Stimulated activated naive B cell treated with anti-CD40 and anti-IgM and Interleukin-4, amounts not matched to agents 10 μg/mL and 1 μg/mL and 100 μg/mL, for 72 hours (primary cell): ENCODE measurements at regions not wholly inside any gene's neighbourhood (a gene's known extent, or its start where the extent isn't known, plus 50 kb on each side); places are given as distances from the start of the nearest gene placed in this dataset.
"Not testable (repeated sequence)": the region's sequence is repeated elsewhere in the genome, so short reads cannot be mapped to it uniquely, and the experiment has no call there.

Experiments
- ATAC-seq, 2 donors: fragments of 150-1000 bp; cut with Tn5 transposase; replicated peaks; 2 replicates each; pipeline ENCODE4 v1.10.0; 2021; ENCODE audit warnings: moderate library complexity in 1 of 2
- DNase-seq: peaks from one replicate; pipeline ENCODE4 v3.0.0; 2021
- H3K27ac Mint-ChIP-seq: one replicate; pipeline ENCODE4 v1.8.0; 2022; ENCODE audit warnings: mild to moderate bottlenecking, mixed read lengths
- H3K27me3 Mint-ChIP-seq, 2 donors: one replicate each; pipeline ENCODE4 v1.8.0; 2022; ENCODE audit warnings: mixed read lengths in 2 of 2
- H3K36me3 Mint-ChIP-seq, 2 donors: one replicate each; pipeline ENCODE4 v1.8.0; 2022; ENCODE audit warnings: mixed read lengths in 2 of 2, mild to moderate bottlenecking in 1 of 2
- H3K4me1 Mint-ChIP-seq, 2 donors: one replicate each; pipeline ENCODE4 v1.8.0; 2022; ENCODE audit warnings: mixed read lengths in 2 of 2, mild to moderate bottlenecking in 1 of 2
- H3K4me3 Mint-ChIP-seq, 2 donors: one replicate each; pipeline ENCODE4 v1.8.0; 2022; ENCODE audit warnings: mild to moderate bottlenecking in 2 of 2, mixed read lengths in 2 of 2, moderate library complexity in 1 of 2
- H3K9me3 Mint-ChIP-seq, 2 donors: one replicate each; pipeline ENCODE4 v1.8.0; 2022; ENCODE audit warnings: mixed read lengths in 2 of 2, mild to moderate bottlenecking in 1 of 2

GRCh38 chr5:100641833-100642232, 106.7 kb downstream of the FAM174A start:
- Mint-ChIP-seq H3K4me3 (no peak overlapping the region), H3K27ac (no peak overlapping the region), H3K36me3 (no peaks in the 10 kb centered on the region), H3K27me3 (peaks cover 0 to 3% of the 10 kb centered on the region in 2 donors), H3K4me1 (no peaks in the 10 kb centered on the region), H3K9me3 (no peaks in the 10 kb centered on the region)
- DNase-seq (no peak), ATAC-seq (no peak)

GRCh38 chr5:100643473-100643872, 108.3 kb downstream of the FAM174A start:
- Mint-ChIP-seq H3K9me3 (no peaks in the 10 kb centered on the region), H3K4me1 (no peaks in the 10 kb centered on the region), H3K4me3 (no peak overlapping the region), H3K27ac (no peak overlapping the region), H3K27me3 (peaks cover 0 to 3% of the 10 kb centered on the region in 2 donors), H3K36me3 (no peaks in the 10 kb centered on the region)
- ATAC-seq (no peak), DNase-seq (no peak)

- H3K4me3 Mint-ChIP-seq, result no peak overlapping the region
- no peak for DNase-seq
- H3K9me3 Mint-ChIP-seq, result no peaks in the 10 kb centered on the region
- H3K27me3 Mint-ChIP-seq, result peaks cover 0 to 3% of the 10 kb centered on the region in 2 donors
- no peak for ATAC-seq
- H3K27ac Mint-ChIP-seq, result no peak overlapping the region
- H3K36me3 Mint-ChIP-seq, result no peaks in the 10 kb centered on the region
- H3K4me1 Mint-ChIP-seq, result no peaks in the 10 kb centered on the region
These were observed 109.0 kb downstream of the FAM174A start for GRCh38 chr5:100644185-100644584.

GRCh38 chr5:100644776-100645175, 109.6 kb downstream of the FAM174A start:
- no peaks in the 10 kb centered on the region for H3K9me3 Mint-ChIP-seq
- ATAC-seq (no peak), DNase-seq (no peak)
- no peaks in the 10 kb centered on the region for H3K4me1 Mint-ChIP-seq
- H3K27me3 Mint-ChIP-seq, result peaks cover 0 to 3% of the 10 kb centered on the region in 2 donors
- H3K4me3 Mint-ChIP-seq, result no peak overlapping the region
- no peaks in the 10 kb centered on the region for H3K36me3 Mint-ChIP-seq
- H3K27ac Mint-ChIP-seq, result no peak overlapping the region

GRCh38 chr5:100646011-100646410, 110.8 kb downstream of the FAM174A start:
- Mint-ChIP-seq H3K36me3 (no peaks in the 10 kb centered on the region), H3K27ac (no peak overlapping the region)
- no peak for ATAC-seq

GRCh38 chr5:100646691-100647090, 111.5 kb downstream of the FAM174A start:
- DNase-seq (no peak), ATAC-seq (no peak)
- Mint-ChIP-seq H3K36me3 (no peaks in the 10 kb centered on the region), H3K27me3 (no peaks in the 10 kb centered on the region), H3K27ac (no peak overlapping the region), H3K9me3 (no peaks in the 10 kb centered on the region), H3K4me3 (no peak overlapping the region), H3K4me1 (no peaks in the 10 kb centered on the region)

More at GRCh38 chr5:100646011-100646410, 110.8 kb downstream of the FAM174A start:
- Mint-ChIP-seq H3K4me3 (no peak overlapping the region), H3K9me3 (no peaks in the 10 kb centered on the region), H3K27me3 (peaks cover 0 to 3% of the 10 kb centered on the region in 2 donors), H3K4me1 (no peaks in the 10 kb centered on the region)
- no peak for DNase-seq

- no peaks in the 10 kb centered on the region for H3K27me3 Mint-ChIP-seq
- H3K36me3 Mint-ChIP-seq, result no peaks in the 10 kb centered on the region
- DNase-seq (no peak), ATAC-seq (no peak)
- no peaks in the 10 kb centered on the region for H3K9me3 Mint-ChIP-seq
- H3K4me3 Mint-ChIP-seq, result no peak overlapping the region
- H3K4me1 Mint-ChIP-seq, result no peaks in the 10 kb centered on the region
- H3K27ac Mint-ChIP-seq, result no peak overlapping the region
These were observed 112.5 kb downstream of the FAM174A start for GRCh38 chr5:100647461-100648230.

GRCh38 chr5:100654895-100655294, 119.7 kb downstream of the FAM174A start:
- H3K9me3 Mint-ChIP-seq, result no peaks in the 10 kb centered on the region
- H3K4me3 Mint-ChIP-seq, result no peak overlapping the region
- DNase-seq (no peak), ATAC-seq (no peak)
- no peaks in the 10 kb centered on the region for H3K27me3 Mint-ChIP-seq
- H3K4me1 Mint-ChIP-seq, result no peaks in the 10 kb centered on the region
- no peak overlapping the region for H3K27ac Mint-ChIP-seq
- no peaks in the 10 kb centered on the region for H3K36me3 Mint-ChIP-seq

GRCh38 chr5:100656771-100657170, 121.6 kb downstream of the FAM174A start:
- H3K9me3 Mint-ChIP-seq, H3K4me3 Mint-ChIP-seq, H3K36me3 Mint-ChIP-seq, DNase-seq, H3K27me3 Mint-ChIP-seq, ATAC-seq, H3K27ac Mint-ChIP-seq, H3K4me1 Mint-ChIP-seq: not testable (repeated sequence)

GRCh38 chr5:100659080-100659795, 124.1 kb downstream of the FAM174A start:
- Mint-ChIP-seq H3K9me3 (no peaks in the 10 kb centered on the region), H3K4me3 (no peak overlapping the region), H3K36me3 (no peaks in the 10 kb centered on the region), H3K27me3 (no peaks in the 10 kb centered on the region), H3K27ac (no peak overlapping the region), H3K4me1 (no peaks in the 10 kb centered on the region)
- DNase-seq (no peak), ATAC-seq (no peak)

GRCh38 chr5:100664140-100664539, 129.0 kb downstream of the FAM174A start:
- ATAC-seq, result no peak
- no peaks in the 10 kb centered on the region for H3K36me3 Mint-ChIP-seq
- no peak for DNase-seq

GRCh38 chr5:100667161-100667630, 132.0 kb downstream of the FAM174A start:
- H3K4me3 Mint-ChIP-seq, result no peak overlapping the region
- DNase-seq (no peak), ATAC-seq (no peak)
- no peaks in the 10 kb centered on the region for H3K36me3 Mint-ChIP-seq
- peaks cover 0 to 4% of the 10 kb centered on the region in 2 donors for H3K27me3 Mint-ChIP-seq
- peaks cover 2 to 5% of the 10 kb centered on the region in 2 donors for H3K4me1 Mint-ChIP-seq
- H3K27ac Mint-ChIP-seq, result no peak overlapping the region
- H3K9me3 Mint-ChIP-seq, result peaks cover 0 to 4% of the 10 kb centered on the region in 2 donors

More at GRCh38 chr5:100664140-100664539, 129.0 kb downstream of the FAM174A start:
- peaks cover 0 to 4% of the 10 kb centered on the region in 2 donors for H3K27me3 Mint-ChIP-seq
- H3K9me3 Mint-ChIP-seq, result no peaks in the 10 kb centered on the region
- H3K4me3 Mint-ChIP-seq, result no peak overlapping the region
- no peak overlapping the region for H3K27ac Mint-ChIP-seq
- H3K4me1 Mint-ChIP-seq, result peaks cover 2 to 5% of the 10 kb centered on the region in 2 donors

GRCh38 chr5:100668511-100668910, 133.3 kb downstream of the FAM174A start:
- no peaks in the 10 kb centered on the region for H3K36me3 Mint-ChIP-seq
- DNase-seq (no peak), ATAC-seq (no peak)
- no peak overlapping the region for H3K27ac Mint-ChIP-seq
- H3K27me3 Mint-ChIP-seq, result peaks cover 0 to 7% of the 10 kb centered on the region in 2 donors
- no peak overlapping the region for H3K4me3 Mint-ChIP-seq
- H3K9me3 Mint-ChIP-seq, result peaks cover 3 to 4% of the 10 kb centered on the region in 2 donors
- peaks cover 2 to 5% of the 10 kb centered on the region in 2 donors for H3K4me1 Mint-ChIP-seq

- Mint-ChIP-seq H3K27ac (no peak overlapping the region), H3K4me3 (no peak overlapping the region), H3K9me3 (peaks cover 8 to 9% of the 10 kb centered on the region in 2 donors), H3K4me1 (no peaks in the 10 kb centered on the region), H3K36me3 (peaks cover 0 to 1% of the 10 kb centered on the region in 2 donors), H3K27me3 (peaks cover 0 to 3% of the 10 kb centered on the region in 2 donors)
- ATAC-seq (no peak), DNase-seq (no peak)
These were observed 141.8 kb downstream of the FAM174A start for GRCh38 chr5:100676817-100677631.
